CD4-positive, alpha-beta T cell treated with Interleukin-4 for 4 hours (primary cell): ENCODE measurements at regions not wholly inside any gene's neighbourhood (a gene's known extent, or its start where the extent isn't known, plus 50 kb on each side); places are given as distances from the start of the nearest gene placed in this dataset.

Source experiments
- DNase-seq: peaks from one replicate; pipeline ENCODE4 v3.0.0-alpha.2; 2020

GRCh38 chr6:156028335-156029131, 572.9 kb upstream of the NOX3 start:
- DNase-seq, result no peak

- no peak for DNase-seq
Observed at GRCh38 chr6:156027248-156027626, 571.6 kb upstream of the NOX3 start.

- no peak for DNase-seq
Observed at GRCh38 chr6:156026486-156027247, 571.0 kb upstream of the NOX3 start.

- no peak for DNase-seq
Observed at GRCh38 chr6:156024339-156024738, 568.7 kb upstream of the NOX3 start.

GRCh38 chr6:156021746-156022396, 566.2 kb upstream of the NOX3 start:
- DNase-seq, result no peak

GRCh38 chr6:156017838-156018237, 562.2 kb upstream of the NOX3 start:
- no peak for DNase-seq

- no peak for DNase-seq
Observed at GRCh38 chr6:156016186-156016976, 560.7 kb upstream of the NOX3 start.

GRCh38 chr6:156013155-156013554, 557.5 kb upstream of the NOX3 start:
- DNase-seq, result no peak

GRCh38 chr6:156009656-156010055, 554.0 kb upstream of the NOX3 start:
- DNase-seq, result no peak

GRCh38 chr6:156004796-156005195, 549.2 kb upstream of the NOX3 start:
- DNase-seq, result no peak

- no peak for DNase-seq
Observed at GRCh38 chr6:155996151-155996550, 540.5 kb upstream of the NOX3 start.

- DNase-seq, result no peak
Observed at GRCh38 chr6:155995281-155995680, 539.6 kb upstream of the NOX3 start.

GRCh38 chr6:155994086-155994485, 538.4 kb upstream of the NOX3 start:
- DNase-seq, result no peak

- DNase-seq, result no peak
Observed at GRCh38 chr6:155993240-155993639, 537.6 kb upstream of the NOX3 start.

GRCh38 chr6:155985660-155986138, 530.1 kb upstream of the NOX3 start:
- no peak for DNase-seq

- DNase-seq, result no peak
Observed at GRCh38 chr6:155980768-155981079, 525.1 kb upstream of the NOX3 start.

- no peak for DNase-seq
Observed at GRCh38 chr6:155980014-155980767, 524.6 kb upstream of the NOX3 start.

GRCh38 chr6:155975506-155975905, 519.9 kb upstream of the NOX3 start:
- no peak for DNase-seq

- DNase-seq, result no peak
Observed at GRCh38 chr6:155974811-155975323, 519.2 kb upstream of the NOX3 start.

- no peak for DNase-seq
Observed at GRCh38 chr6:155974359-155974758, 518.7 kb upstream of the NOX3 start.

GRCh38 chr6:155970876-155971708, 515.5 kb upstream of the NOX3 start:
- no peak for DNase-seq
